GM13977 (cell line): ENCODE measurements at regions not wholly inside any gene's neighbourhood (a gene's known extent, or its start where the extent isn't known, plus 50 kb on each side); places are given as distances from the start of the nearest gene placed in this dataset.
A peak's percentile ranks its signal among the peaks of the same experiment; 100 is the strongest.

Experiments
- DNase-seq: peaks from one replicate; pipeline ENCODE4 v3.0.0; 2012; ENCODE audit warnings: low spot score
- in situ Hi-C: fragments of 300-500 bp; cut with MboI; formaldehyde crosslinking; loops from one replicate; pipeline ENCODE4 v1.12.0; 2022; ENCODE audit warnings: low sequenced_read_pairs, low pct_unique_long_range_greater_than_20kb, mixed read lengths, inconsistent platforms; ENCODE audit not compliant: unreplicated experiment
- TF ChIP-seq, protein P1 (sequence below): IDR thresholded peaks from 2 replicates; pipeline ENCODE4 v1.5.1; 2012; ENCODE audit warnings: mild to moderate bottlenecking, control low read depth; ENCODE audit not compliant: insufficient read depth; ENCODE audit errors: extremely low read depth, missing control alignments

DNA sequence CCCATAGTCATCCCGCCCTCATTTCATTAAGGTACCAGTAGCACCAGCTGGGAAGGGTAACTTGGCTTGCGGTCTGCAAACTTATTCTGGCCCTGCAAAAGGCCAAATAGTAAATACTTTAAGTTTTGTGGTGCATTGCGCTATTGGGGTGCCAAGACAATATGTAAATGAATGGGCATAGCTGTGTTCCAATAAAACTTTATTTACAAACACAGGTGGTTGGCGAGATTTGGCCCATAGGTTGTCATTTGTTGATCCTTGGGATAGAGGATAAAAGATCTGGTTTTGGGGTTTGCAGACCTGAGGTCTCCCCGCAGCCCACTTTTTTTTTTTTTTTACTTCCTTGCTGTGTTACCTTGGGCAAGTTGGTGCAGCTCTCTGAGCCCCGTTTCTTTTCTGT is 127.4 kb downstream of the MIAT start:
- in situ Hi-C loops = no loop called here
- no peak for DNase-seq
- TF ChIP-seq, protein P1, sequence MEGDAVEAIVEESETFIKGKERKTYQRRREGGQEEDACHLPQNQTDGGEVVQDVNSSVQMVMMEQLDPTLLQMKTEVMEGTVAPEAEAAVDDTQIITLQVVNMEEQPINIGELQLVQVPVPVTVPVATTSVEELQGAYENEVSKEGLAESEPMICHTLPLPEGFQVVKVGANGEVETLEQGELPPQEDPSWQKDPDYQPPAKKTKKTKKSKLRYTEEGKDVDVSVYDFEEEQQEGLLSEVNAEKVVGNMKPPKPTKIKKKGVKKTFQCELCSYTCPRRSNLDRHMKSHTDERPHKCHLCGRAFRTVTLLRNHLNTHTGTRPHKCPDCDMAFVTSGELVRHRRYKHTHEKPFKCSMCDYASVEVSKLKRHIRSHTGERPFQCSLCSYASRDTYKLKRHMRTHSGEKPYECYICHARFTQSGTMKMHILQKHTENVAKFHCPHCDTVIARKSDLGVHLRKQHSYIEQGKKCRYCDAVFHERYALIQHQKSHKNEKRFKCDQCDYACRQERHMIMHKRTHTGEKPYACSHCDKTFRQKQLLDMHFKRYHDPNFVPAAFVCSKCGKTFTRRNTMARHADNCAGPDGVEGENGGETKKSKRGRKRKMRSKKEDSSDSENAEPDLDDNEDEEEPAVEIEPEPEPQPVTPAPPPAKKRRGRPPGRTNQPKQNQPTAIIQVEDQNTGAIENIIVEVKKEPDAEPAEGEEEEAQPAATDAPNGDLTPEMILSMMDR = no peak

- in situ Hi-C loops = no loop called here
- TF ChIP-seq, protein P1 = no peak
- DNase-seq = peak; percentile 53
Measured at GRCh38 chr22:26785932-26786331, 128.5 kb downstream of the MIAT start.

GRCh38 chr22:26786398-26786797 is 129.0 kb downstream of the MIAT start:
- TF ChIP-seq, protein P1 = no peak
- in situ Hi-C loops = no loop called here
- no peak for DNase-seq

GRCh38 chr22:26789951-26790350 is 132.6 kb downstream of the MIAT start:
- in situ Hi-C loops = no loop called here
- no peak for DNase-seq
- TF ChIP-seq, protein P1 = no peak

GRCh38 chr22:26792522-26792921 is 135.1 kb downstream of the MIAT start:
- in situ Hi-C loops = no loop called here
- TF ChIP-seq, protein P1 = no peak
- DNase-seq = no peak

DNA sequence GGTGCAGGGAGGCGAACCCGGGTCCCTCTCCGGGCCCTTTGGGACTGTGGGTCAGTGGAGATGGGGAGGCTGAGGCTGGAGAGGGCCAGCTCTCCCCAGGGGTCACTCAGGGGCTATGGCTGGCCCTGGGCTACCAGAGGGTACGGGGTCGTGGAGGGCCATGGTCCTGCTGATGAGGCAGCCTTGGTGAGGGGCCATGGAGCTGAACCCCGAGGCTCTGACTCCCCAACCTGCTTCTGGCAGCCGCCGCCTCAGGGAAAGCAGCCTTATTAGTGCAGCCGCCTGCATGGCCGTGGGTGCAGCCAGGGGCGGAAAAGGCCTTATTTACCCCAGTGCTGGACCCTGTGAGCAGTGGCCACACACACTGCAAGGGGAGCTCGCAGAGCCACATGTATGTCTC is 139.4 kb downstream of the MIAT start:
- TF ChIP-seq, protein P1 = no peak
- DNase-seq = no peak
- in situ Hi-C loops = no loop called here

DNA sequence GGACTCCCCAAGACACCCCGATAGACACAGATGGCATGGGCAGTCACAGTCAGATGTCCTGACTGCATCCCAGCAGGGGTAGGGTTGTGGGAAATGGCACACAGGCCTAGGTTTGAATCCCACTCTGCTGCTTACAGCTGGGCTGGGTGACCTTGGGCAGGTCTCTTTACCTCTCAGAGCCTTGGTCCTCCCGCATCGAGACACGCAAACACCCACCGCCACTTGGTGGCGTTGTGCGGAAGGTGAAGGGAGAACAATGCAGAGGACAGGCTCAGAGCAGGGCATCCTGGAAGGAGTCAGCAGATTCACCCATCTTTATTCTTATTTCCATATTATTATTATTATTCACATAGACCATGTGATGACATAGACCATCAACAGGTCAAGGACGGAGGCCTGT is 140.5 kb downstream of the MIAT start:
- in situ Hi-C loops = no loop called here
- DNase-seq = no peak
- TF ChIP-seq, protein P1 = no peak
